HEK293 (cell line): ENCODE measurements at regions not wholly inside any gene's neighbourhood (a gene's known extent, or its start where the extent isn't known, plus 50 kb on each side); places are given as distances from the start of the nearest gene placed in this dataset.

Experiments
- KLF1 ChIP-seq: fragments of 450-650 bp; formaldehyde crosslinking; IDR thresholded peaks from 2 replicates; pipeline ENCODE4 v1.5.1; 2016; ENCODE audit warnings: missing biosample characterization, missing genetic modification characterization
- MYNN ChIP-seq: fragments of 450-650 bp; formaldehyde crosslinking; IDR thresholded peaks from 2 replicates; pipeline ENCODE4 v1.5.1; 2016; ENCODE audit warnings: missing biosample characterization, missing genetic modification characterization, borderline replicate concordance
- ZBTB17 ChIP-seq: fragments of 450-650 bp; formaldehyde crosslinking; IDR thresholded peaks from 2 replicates; pipeline ENCODE4 v1.5.1; 2016; ENCODE audit warnings: missing biosample characterization, missing genetic modification characterization
- ZBTB20 ChIP-seq: fragments of 450-650 bp; formaldehyde crosslinking; IDR thresholded peaks from 2 replicates; pipeline ENCODE4 v1.5.1; 2016; ENCODE audit warnings: missing biosample characterization, missing genetic modification characterization
- ZNF426 ChIP-seq: fragments of 450-650 bp; formaldehyde crosslinking; IDR thresholded peaks from 2 replicates; pipeline ENCODE4 v1.5.1; 2017; ENCODE audit warnings: missing biosample characterization, missing genetic modification characterization, mild to moderate bottlenecking, inconsistent platforms, moderate library complexity
- ZNF600 ChIP-seq: fragments of 450-650 bp; formaldehyde crosslinking; IDR thresholded peaks from 2 replicates; pipeline ENCODE4 v1.5.1; 2016; ENCODE audit warnings: missing biosample characterization, missing genetic modification characterization
- ZNF670 ChIP-seq: fragments of 450-650 bp; formaldehyde crosslinking; IDR thresholded peaks from 2 replicates; pipeline ENCODE4 v1.5.1; 2016; ENCODE audit warnings: missing biosample characterization, missing genetic modification characterization, low read depth
- ZNF837 ChIP-seq: fragments of 450-650 bp; formaldehyde crosslinking; IDR thresholded peaks from 2 replicates; pipeline ENCODE4 v1.5.1; 2016; ENCODE audit warnings: missing biosample characterization, missing genetic modification characterization
- TF ChIP-seq, protein P1 (sequence below): sonication (generic); formaldehyde crosslinking; IDR thresholded peaks from 2 replicates; pipeline ENCODE4 v1.8.1; 2022; ENCODE audit warnings: mild to moderate bottlenecking, moderate library complexity, missing genetic modification reagents
- TF ChIP-seq, protein P2 (sequence below): fragments of 450-650 bp; formaldehyde crosslinking; IDR thresholded peaks from 2 replicates; pipeline ENCODE4 v1.5.1; 2016; ENCODE audit warnings: missing biosample characterization, missing genetic modification characterization
- TF ChIP-seq, protein P3 (sequence below): fragments of 450-650 bp; formaldehyde crosslinking; IDR thresholded peaks from 2 replicates; pipeline ENCODE4 v1.5.1; 2016; ENCODE audit warnings: missing biosample characterization, missing genetic modification characterization
- TF ChIP-seq, protein P4 (sequence below): fragments of 450-650 bp; formaldehyde crosslinking; IDR thresholded peaks from 2 replicates; pipeline ENCODE4 v1.5.1; 2016; ENCODE audit warnings: missing biosample characterization, missing genetic modification characterization
- TF ChIP-seq, protein P5 (sequence below): fragments of 450-650 bp; formaldehyde crosslinking; optimal IDR thresholded peaks from 2 replicates; pipeline ENCODE3; 2016; ENCODE audit warnings: missing biosample characterization, mild to moderate bottlenecking, missing genetic modification characterization
- TF ChIP-seq, protein P6 (sequence below): fragments of 450-650 bp; formaldehyde crosslinking; IDR thresholded peaks from 2 replicates; pipeline ENCODE4 v1.5.1; 2016; ENCODE audit warnings: missing biosample characterization, missing genetic modification characterization

DNA sequence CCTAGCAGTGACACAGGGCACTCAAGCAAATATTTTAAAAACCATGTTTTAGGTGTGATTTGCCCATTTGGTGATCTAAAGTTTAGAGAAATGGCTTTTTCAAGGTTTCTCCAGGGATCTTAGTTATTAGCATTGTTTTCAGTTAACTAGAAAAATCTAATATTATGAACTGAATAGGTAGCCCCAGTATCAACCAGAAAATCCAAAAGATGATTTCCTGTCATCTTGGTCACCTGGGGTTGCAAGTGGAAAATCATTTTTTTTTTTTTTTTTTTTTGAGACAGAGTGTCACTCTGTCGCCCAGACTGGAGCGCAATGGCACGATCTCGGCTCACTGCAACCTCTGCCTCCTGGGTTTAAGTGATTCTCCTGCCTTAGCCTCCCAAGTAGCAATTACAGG lies 106.6 kb upstream of the FMN2 start:
- TF ChIP-seq, protein P1, sequence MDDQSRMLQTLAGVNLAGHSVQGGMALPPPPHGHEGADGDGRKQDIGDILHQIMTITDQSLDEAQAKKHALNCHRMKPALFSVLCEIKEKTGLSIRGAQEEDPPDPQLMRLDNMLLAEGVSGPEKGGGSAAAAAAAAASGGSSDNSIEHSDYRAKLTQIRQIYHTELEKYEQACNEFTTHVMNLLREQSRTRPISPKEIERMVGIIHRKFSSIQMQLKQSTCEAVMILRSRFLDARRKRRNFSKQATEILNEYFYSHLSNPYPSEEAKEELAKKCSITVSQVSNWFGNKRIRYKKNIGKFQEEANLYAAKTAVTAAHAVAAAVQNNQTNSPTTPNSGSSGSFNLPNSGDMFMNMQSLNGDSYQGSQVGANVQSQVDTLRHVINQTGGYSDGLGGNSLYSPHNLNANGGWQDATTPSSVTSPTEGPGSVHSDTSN (CRISPR knock-in tag) = no peak
- TF ChIP-seq ZBTB20 (tag by site-specific recombination) = no peak
- no peak for TF ChIP-seq ZBTB17
- TF ChIP-seq, protein P2, sequence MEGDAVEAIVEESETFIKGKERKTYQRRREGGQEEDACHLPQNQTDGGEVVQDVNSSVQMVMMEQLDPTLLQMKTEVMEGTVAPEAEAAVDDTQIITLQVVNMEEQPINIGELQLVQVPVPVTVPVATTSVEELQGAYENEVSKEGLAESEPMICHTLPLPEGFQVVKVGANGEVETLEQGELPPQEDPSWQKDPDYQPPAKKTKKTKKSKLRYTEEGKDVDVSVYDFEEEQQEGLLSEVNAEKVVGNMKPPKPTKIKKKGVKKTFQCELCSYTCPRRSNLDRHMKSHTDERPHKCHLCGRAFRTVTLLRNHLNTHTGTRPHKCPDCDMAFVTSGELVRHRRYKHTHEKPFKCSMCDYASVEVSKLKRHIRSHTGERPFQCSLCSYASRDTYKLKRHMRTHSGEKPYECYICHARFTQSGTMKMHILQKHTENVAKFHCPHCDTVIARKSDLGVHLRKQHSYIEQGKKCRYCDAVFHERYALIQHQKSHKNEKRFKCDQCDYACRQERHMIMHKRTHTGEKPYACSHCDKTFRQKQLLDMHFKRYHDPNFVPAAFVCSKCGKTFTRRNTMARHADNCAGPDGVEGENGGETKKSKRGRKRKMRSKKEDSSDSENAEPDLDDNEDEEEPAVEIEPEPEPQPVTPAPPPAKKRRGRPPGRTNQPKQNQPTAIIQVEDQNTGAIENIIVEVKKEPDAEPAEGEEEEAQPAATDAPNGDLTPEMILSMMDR (tag by site-specific recombination) = no peak
- no peak for TF ChIP-seq KLF1
- TF ChIP-seq, protein P3, sequence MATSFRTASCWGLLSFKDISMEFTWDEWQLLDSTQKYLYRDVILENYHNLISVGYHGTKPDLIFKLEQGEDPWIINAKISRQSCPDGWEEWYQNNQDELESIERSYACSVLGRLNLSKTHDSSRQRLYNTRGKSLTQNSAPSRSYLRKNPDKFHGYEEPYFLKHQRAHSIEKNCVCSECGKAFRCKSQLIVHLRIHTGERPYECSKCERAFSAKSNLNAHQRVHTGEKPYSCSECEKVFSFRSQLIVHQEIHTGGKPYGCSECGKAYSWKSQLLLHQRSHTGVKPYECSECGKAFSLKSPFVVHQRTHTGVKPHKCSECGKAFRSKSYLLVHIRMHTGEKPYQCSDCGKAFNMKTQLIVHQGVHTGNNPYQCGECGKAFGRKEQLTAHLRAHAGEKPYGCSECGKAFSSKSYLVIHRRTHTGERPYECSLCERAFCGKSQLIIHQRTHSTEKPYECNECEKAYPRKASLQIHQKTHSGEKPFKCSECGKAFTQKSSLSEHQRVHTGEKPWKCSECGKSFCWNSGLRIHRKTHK = no peak
- TF ChIP-seq ZNF670 = no peak
- TF ChIP-seq, protein P4, sequence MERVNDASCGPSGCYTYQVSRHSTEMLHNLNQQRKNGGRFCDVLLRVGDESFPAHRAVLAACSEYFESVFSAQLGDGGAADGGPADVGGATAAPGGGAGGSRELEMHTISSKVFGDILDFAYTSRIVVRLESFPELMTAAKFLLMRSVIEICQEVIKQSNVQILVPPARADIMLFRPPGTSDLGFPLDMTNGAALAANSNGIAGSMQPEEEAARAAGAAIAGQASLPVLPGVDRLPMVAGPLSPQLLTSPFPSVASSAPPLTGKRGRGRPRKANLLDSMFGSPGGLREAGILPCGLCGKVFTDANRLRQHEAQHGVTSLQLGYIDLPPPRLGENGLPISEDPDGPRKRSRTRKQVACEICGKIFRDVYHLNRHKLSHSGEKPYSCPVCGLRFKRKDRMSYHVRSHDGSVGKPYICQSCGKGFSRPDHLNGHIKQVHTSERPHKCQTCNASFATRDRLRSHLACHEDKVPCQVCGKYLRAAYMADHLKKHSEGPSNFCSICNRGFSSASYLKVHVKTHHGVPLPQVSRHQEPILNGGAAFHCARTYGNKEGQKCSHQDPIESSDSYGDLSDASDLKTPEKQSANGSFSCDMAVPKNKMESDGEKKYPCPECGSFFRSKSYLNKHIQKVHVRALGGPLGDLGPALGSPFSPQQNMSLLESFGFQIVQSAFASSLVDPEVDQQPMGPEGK (tag by site-specific recombination) = no peak
- TF ChIP-seq MYNN (tag by site-specific recombination) = no peak
- TF ChIP-seq ZNF426 (tag by site-specific recombination) = no peak
- TF ChIP-seq, protein P5, sequence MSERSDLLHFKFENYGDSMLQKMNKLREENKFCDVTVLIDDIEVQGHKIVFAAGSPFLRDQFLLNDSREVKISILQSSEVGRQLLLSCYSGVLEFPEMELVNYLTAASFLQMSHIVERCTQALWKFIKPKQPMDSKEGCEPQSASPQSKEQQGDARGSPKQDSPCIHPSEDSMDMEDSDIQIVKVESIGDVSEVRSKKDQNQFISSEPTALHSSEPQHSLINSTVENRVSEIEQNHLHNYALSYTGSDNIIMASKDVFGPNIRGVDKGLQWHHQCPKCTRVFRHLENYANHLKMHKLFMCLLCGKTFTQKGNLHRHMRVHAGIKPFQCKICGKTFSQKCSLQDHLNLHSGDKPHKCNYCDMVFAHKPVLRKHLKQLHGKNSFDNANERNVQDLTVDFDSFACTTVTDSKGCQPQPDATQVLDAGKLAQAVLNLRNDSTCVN = no peak
- no peak for TF ChIP-seq ZNF837
- TF ChIP-seq, protein P6, sequence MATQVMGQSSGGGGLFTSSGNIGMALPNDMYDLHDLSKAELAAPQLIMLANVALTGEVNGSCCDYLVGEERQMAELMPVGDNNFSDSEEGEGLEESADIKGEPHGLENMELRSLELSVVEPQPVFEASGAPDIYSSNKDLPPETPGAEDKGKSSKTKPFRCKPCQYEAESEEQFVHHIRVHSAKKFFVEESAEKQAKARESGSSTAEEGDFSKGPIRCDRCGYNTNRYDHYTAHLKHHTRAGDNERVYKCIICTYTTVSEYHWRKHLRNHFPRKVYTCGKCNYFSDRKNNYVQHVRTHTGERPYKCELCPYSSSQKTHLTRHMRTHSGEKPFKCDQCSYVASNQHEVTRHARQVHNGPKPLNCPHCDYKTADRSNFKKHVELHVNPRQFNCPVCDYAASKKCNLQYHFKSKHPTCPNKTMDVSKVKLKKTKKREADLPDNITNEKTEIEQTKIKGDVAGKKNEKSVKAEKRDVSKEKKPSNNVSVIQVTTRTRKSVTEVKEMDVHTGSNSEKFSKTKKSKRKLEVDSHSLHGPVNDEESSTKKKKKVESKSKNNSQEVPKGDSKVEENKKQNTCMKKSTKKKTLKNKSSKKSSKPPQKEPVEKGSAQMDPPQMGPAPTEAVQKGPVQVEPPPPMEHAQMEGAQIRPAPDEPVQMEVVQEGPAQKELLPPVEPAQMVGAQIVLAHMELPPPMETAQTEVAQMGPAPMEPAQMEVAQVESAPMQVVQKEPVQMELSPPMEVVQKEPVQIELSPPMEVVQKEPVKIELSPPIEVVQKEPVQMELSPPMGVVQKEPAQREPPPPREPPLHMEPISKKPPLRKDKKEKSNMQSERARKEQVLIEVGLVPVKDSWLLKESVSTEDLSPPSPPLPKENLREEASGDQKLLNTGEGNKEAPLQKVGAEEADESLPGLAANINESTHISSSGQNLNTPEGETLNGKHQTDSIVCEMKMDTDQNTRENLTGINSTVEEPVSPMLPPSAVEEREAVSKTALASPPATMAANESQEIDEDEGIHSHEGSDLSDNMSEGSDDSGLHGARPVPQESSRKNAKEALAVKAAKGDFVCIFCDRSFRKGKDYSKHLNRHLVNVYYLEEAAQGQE (tag by site-specific recombination) = no peak
- no peak for TF ChIP-seq ZNF600
